SHP77 (cell line): ENCODE measurements at regions not wholly inside any gene's neighbourhood (a gene's known extent, or its start where the extent isn't known, plus 50 kb on each side); places are given as distances from the start of the nearest gene placed in this dataset.

Experiments
- DNase-seq, 2 experiments: peaks; one replicate each; lab custom pipeline; 2025; lab: John Stamatoyannopoulos, UW

DNA sequence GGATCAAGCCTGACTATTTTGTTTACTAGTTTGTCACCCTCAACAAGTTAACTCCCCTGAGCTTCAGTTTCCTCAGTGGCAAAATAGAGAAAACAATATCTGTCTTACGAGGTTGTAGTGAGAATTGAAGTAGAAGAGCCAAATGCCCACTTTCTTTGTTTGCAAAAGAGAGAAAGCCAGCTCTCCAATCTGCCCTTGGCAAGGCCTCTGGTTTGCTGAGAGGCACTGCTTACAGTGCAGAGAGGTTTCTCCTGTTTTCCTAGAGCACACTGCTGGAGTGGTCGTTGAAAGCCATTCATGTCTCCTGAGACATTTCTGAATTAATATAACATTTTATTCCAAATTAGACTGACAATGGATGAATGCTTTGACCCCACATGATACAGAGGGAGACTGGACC lies 260.5 kb upstream of the IGF1R start:
- DNase-seq = no peak

DNA sequence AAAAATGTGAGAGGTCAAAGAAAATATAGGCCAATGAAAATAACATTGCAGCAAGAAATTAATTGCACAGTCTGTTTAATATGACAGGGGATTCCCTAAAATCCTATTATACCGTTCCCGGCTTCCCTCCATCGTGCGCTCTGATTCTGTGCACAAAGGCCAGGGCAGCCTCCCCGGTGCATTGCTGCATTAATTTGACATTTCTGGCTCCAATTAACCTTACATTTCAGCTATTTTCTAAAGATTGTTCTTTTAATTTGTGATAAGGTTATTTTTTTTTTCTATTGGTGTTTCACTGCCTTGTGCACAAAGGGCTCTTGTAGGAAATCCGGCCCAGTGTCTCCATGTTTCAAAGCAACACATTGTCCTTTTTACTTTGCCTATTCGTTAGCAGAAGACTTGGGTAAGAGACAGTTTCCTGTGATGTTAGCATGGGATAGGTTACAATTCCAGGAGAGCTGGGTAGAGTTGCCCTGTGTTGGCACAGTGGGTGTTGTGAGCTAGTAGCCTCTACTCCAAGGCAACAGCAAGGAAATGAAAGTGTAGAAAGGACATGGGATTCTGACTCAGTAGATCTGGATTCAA lies 257.3 kb upstream of the IGF1R start:
- DNase-seq = no peak

DNA sequence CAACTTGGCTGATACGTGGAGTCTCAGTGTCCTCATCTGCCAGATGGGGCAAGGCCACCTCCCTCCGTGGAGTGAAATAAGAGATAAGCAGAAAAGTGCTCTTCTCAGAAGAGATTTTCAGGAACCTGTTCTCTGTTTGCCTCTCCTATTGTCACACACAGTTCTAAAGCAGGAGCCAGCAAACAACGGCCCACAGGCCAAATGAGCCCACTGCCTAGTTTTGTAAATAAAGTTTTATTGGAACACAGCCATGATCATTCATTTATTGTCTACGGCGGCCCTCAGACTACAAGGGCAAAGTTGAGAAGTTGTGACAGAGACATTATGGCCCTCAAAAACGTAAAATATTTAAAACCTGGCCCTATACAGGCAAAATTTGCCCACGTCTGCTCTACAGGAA lies 256.8 kb upstream of the IGF1R start:
- DNase-seq = no peak

GRCh38 chr15:98393471-98393870 lies 254.9 kb upstream of the IGF1R start:
- DNase-seq = no peak

DNA sequence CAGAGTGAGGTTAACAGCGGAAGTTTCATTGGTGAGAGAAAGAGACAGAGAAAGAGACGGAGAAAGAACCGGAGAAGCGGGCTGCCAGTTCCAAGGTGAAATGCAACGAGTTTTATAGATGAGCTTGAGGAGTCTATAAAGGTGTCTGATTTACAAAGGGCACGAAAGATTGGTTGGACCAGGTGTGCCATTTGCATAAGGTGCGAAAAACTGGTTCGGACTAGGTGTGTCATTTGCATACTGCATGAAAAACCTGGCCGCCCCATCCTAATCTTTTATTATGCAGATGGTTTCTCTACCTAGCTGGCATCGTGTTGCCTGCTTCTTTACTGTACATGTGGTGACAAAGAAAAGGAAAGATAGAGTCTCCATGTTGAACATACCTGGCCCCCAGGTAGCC lies 253.8 kb upstream of the IGF1R start:
- no peak for DNase-seq

DNA sequence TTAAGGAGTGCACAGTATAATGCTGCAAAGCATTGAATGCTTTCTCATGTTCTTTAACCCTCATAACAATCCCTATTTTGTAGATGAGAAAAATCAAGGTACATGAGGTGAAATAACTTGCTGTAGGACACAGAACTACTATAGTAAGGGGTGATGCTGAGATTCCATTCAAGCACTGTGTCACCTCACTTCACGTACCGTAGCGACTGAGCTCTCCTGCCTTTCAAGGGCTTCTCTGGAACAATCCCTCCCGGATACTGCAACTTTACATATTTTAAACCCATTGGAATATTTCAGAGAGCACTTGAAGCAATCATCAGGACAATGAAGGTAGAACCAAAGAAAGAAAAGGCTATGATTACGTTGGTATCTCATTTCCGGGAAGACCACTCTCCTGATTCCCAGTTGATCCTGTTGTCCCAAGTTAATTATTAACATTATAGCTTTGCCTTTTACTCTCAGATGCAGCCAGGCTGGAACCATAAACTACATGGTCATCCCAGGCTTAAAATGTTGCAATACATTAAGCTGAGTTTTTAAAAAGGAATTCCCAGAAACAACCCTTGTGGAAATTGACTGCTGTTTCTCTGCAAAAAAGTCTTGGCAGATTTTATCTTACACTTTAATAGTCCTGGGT lies 252.2 kb upstream of the IGF1R start:
- no peak for DNase-seq

- no peak for DNase-seq
These were observed 250.9 kb upstream of the IGF1R start for GRCh38 chr15:98397419-98397818.

GRCh38 chr15:98398056-98398455 lies 250.3 kb upstream of the IGF1R start:
- DNase-seq = no peak

DNA sequence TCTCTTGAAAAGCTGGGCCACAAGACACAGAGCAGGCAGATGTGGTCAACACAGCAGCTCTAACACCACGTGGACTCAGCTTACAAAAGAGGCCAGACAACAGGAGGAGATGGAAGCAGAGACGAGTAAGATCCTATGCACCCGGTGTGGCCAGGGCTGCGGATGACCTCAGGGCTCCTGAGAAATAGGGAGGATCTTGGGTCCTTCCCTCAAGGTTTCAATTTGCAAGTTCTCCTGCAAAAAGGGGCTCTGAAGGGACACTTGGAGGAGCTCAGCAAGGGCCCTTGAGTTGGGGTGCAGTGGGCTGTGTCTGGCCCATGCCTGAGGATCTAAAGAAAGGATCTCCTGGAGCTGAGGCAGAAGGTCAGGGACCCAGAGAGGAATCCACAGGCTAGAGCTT lies 249.5 kb upstream of the IGF1R start:
- no peak for DNase-seq

GRCh38 chr15:98400120-98400519 lies 248.2 kb upstream of the IGF1R start:
- DNase-seq = no peak

DNA sequence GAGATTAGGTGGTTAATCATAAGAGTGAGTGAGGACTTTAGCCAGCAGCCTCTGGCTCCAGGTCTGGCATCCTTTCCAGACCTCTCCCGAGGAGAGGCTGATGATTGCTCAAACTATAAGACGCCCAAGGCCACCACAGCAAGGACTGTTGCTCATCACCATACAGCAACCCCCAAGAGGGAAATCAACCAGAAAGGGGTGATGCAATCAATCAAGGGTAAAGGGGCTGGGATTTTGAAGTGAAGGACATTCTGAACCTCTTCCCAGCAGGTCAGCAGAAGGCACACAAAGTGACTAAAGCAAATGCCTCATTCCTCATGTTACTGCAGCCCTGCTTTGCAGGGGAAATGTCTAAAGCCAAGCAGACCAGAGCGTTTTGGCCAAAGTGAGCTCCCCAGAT lies 247.3 kb upstream of the IGF1R start:
- no peak for DNase-seq

DNA sequence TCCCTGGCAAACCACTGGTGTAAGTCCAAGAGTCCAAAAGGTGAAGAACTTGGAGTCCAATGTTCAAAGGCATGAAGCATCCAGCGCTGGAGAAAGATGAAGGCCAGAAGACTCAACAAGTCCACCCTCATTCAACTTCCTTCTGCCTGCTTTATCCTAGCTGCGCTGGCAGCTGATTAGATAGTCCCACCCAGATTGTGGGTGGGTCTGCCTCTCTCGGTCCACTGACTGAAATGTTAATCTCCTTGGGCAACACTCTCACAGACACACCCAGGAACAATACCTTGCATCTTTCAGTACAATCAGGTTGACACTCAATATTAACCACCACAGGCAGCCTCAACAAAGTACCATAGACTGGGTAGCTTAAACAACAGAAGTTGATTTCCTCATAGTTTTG lies 245.9 kb upstream of the IGF1R start:
- no peak for DNase-seq

GRCh38 chr15:98403169-98403568 lies 245.2 kb upstream of the IGF1R start:
- no peak for DNase-seq

- DNase-seq = no peak
These were observed 244.8 kb upstream of the IGF1R start for GRCh38 chr15:98403569-98403968.

GRCh38 chr15:98405013-98405412 lies 243.3 kb upstream of the IGF1R start:
- no peak for DNase-seq

- no peak for DNase-seq
These were observed 240.1 kb upstream of the IGF1R start for GRCh38 chr15:98408231-98408630.

GRCh38 chr15:98410328-98410727 lies 238.0 kb upstream of the IGF1R start:
- no peak for DNase-seq

DNA sequence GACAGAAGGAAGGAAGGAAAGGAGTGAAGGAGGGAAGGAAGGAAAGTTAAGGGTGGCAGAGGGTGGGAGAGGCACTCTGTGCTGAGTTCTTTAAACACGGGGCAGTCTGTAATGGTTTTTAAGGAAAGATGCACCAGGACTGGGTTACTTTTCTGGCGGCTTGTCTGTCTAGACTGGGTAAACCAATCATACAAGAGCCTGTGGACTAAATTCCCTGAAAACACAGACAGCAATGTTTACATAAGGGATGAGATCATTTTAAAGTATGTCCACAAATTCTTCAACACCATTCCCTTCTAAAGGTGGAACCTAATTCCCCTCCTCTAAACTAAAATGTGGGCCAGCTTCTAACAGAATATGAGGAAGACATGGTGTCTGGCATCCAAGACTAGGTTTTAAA lies 235.5 kb upstream of the IGF1R start:
- no peak for DNase-seq

DNA sequence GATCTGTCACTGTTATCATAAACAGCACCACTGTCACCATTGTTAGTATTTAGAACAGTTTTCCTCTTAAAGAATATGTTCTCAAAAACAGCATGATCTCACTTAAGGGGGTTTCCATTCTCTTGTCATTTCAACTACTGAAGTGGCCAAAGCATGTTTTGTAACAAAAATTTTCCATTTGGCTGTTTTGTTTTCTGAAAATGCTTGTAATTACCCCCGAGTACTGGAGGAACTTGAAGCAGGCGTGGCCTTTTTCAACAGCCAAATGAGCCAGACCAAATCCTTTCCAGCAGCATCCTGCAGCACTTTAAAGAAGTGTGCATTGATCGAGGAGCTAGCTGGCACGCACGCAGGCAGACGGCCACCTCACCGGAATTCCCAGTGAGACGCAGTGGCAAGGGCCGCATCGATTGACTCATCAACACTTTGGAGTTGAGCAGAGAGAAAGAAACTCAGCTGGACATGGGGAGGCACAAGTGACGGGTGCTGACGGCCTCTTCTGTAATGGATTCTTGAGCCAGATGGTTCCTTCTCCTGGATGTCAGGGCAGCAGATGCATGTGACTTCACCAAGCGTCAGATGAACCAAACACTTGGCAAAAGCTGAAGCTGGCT lies 234.3 kb upstream of the IGF1R start:
- DNase-seq = no peak

DNA sequence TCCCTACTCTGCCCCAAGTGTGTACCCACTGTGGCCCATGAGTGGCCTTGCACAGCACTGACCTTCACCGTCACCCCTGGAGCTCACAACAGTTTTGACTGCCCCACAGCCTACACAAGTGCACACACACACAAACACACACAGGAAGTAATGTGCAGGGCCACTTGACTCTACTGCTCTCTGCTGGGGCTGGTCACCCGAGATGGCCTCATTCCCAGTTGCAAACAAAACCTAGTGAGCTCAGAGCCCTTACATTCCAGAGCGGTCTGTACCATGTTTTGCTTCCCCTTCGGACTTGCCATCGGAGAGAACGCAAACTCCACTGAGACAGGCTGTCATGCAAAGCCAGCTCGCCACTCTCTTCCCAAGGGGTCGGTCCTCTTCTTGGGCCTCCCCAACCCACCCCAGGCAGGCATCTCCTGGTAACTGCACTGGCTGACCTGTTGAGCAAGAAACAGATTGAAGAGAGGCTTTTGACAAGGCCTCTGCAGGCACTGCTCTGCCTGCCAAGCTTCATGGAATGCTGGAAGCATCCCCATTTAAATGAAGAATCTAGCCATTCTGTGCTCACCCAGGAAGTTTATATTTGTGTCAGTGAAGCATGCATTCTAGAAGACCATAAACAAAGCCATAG lies 232.0 kb upstream of the IGF1R start:
- DNase-seq = no peak

GRCh38 chr15:98417346-98417745 lies 231.0 kb upstream of the IGF1R start:
- no peak for DNase-seq

DNA sequence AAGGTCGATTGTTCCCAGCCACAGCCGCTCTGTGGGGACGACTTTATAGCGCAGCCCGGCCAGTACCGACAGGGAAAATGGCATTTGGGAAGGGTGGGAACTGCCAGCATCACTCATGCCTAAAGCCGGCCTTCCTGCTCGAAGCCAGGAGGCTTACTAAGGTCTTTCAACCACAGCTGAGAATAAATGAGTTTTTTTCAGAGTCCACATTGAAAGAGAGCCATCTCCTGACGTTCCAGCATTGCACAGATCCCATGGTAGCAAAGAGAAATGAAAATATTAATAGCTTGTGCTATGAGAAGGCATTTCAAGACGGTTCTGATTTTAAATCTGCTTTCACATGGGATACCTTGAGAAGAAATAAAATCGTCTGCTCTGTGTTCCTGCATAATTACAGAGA lies 230.2 kb upstream of the IGF1R start:
- DNase-seq = no peak

DNA sequence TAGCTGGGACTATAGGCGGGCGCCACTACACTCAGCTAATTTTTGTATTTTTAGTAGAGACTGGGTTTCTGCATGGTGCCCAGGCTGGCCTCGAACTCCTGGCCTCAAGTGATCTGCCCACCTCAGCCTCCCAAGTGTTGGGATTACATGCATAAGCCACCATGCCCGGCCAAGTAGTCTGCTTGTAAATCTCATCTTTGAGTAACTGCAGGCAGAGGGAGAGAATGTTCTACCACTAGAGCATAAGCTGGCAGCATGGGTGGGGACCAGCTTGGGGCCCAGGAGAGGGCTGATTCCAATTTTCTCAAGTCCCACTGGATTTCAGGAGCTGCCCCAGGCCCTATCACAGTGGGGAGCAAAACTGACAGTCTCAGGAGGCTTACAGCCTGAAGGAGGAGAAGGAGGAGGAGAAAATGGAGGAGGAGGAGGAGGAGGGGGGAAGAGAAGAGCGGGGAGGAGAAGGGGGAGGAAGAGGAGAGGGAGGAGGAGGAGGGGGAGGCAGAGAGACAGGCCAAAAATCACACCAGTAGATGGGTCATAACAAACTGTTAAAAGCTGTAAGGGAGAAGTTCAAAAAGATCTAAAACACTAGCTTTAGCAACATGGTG lies 229.1 kb upstream of the IGF1R start:
- DNase-seq = no peak
